ENCODE measurements at regions not wholly inside any gene's neighbourhood (a gene's known extent, or its start where the extent isn't known, plus 50 kb on each side); places are given as distances from the start of the nearest gene placed in this dataset.
"Not testable (repeated sequence)": the region's sequence is repeated elsewhere in the genome, so short reads cannot be mapped to it uniquely, and the experiment has no call there.

GRCh38 chr12:92393504-92393903 is 247.9 kb upstream of the BTG1 start:
- ATAC-seq = no peak
- H3K4me1 ChIP-seq = peaks cover 7% of the 10 kb centered on the region; the same call in 1 of the 3 replicates
- H3K27ac ChIP-seq = no peak overlapping the region
- H3K4me3 ChIP-seq = no peak overlapping the region
- H3K9me3 ChIP-seq = peaks cover 10% of the 10 kb centered on the region; the same call in 1 of the 3 replicates
- DNase-seq (ENCODE audit: low read depth in 1 of 2, low spot score in 1 of 2) = peak in 1 of 2 experiments; percentile 15
- no peak overlapping the region for H3K4me2 ChIP-seq
- CTCF ChIA-PET = interaction anchor here (0.6 kb wide), 1 partner anchor 9 kb away, joined by 3 read pairs; no protein-coding TSS in a partner anchor
- FAIRE-seq = no peak
- WGBS (ENCODE audit: missing lambda C conversion rate) = 67% methylated on average over 7 of the region's 7 CpGs
- POLR2A ChIA-PET = no interaction called here
- TF ChIP-seq ZC3H11A (IDR thresholded peaks at IDR 0.05) (no peak), HOXB13 (CRISPR knock-in tag; IDR thresholded peaks at IDR 0.05; ENCODE audit: low read depth) (no peak), REST (IDR thresholded peaks at IDR 0.05) (no peak), ESRRA (IDR thresholded peaks at IDR 0.05; ENCODE audit: borderline replicate concordance, low read length) (no peak), RFX5 (IDR thresholded peaks at IDR 0.05) (no peak), ELK1 (IDR thresholded peaks at IDR 0.05; ENCODE audit: low read depth, low read length) (no peak), ATOH8 (CRISPR knock-in tag; IDR thresholded peaks at IDR 0.05; ENCODE audit: low read depth) (no peak), HOXA7 (CRISPR knock-in tag; IDR thresholded peaks at IDR 0.05) (no peak), ZFP36 (IDR thresholded peaks at IDR 0.05; ENCODE audit: borderline replicate concordance, partially characterized antibody) (no peak), MAFK (IDR thresholded peaks at IDR 0.05; ENCODE audit: partially characterized antibody) (no peak), EHMT2 (IDR thresholded peaks at IDR 0.05; ENCODE audit: low read depth) (no peak), MAZ (IDR thresholded peaks at IDR 0.05; ENCODE audit: borderline replicate concordance, low read depth, low read length) (no peak), CBX2 (IDR thresholded peaks at IDR 0.05; ENCODE audit: borderline replicate concordance, low read depth) (no peak)

GRCh38 chr12:92391726-92392125 is 246.1 kb upstream of the BTG1 start:
- CTCF ChIA-PET, H3K9me3 ChIP-seq: not testable (repeated sequence)
- WGBS (ENCODE audit: missing lambda C conversion rate) = 50% methylated on average over 1 of the region's 1 CpG

GRCh38 chr12:92389466-92389865 is 243.8 kb upstream of the BTG1 start:
- 45% methylated on average over 3 of the region's 3 CpGs for WGBS (ENCODE audit: missing lambda C conversion rate)
- H3K4me1 ChIP-seq = no peaks in the 10 kb centered on the region
- TF ChIP-seq TP53 (CRISPR knock-in tag; IDR thresholded peaks at IDR 0.05) (no peak), EHMT2 (IDR thresholded peaks at IDR 0.05; ENCODE audit: low read depth) (no peak), ZNF302 (CRISPR knock-in tag; IDR thresholded peaks at IDR 0.05) (no peak), TFCP2L1 (CRISPR knock-in tag; IDR thresholded peaks at IDR 0.05) (no peak), MAFK (IDR thresholded peaks at IDR 0.05; ENCODE audit: partially characterized antibody) (no peak), RAD21 (conservative IDR thresholded peaks at IDR 0.05 in 1 of 2, IDR thresholded peaks at IDR 0.05 in 1 of 2) (no peak), RARB (CRISPR knock-in tag; IDR thresholded peaks at IDR 0.05) (no peak), FOSB (CRISPR knock-in tag; IDR thresholded peaks at IDR 0.05) (no peak), HMGXB4 (CRISPR knock-in tag; IDR thresholded peaks at IDR 0.05; ENCODE audit: borderline replicate concordance) (no peak), MAZ (IDR thresholded peaks at IDR 0.05; ENCODE audit: borderline replicate concordance, low read depth, low read length) (no peak), CTCF (IDR thresholded peaks at IDR 0.05) (no peak), FOXS1 (CRISPR knock-in tag; IDR thresholded peaks at IDR 0.05) (no peak), RFX5 (IDR thresholded peaks at IDR 0.05) (no peak), HEYL (CRISPR knock-in tag; IDR thresholded peaks at IDR 0.05) (no peak), MYC (IDR thresholded peaks at IDR 0.05; ENCODE audit: borderline replicate concordance, low read length) (no peak)

More at GRCh38 chr12:92391726-92392125, 246.1 kb upstream of the BTG1 start:
- H3K4me3 ChIP-seq; POLR2A ChIA-PET; H3K4me2 ChIP-seq; FAIRE-seq; H3K27ac ChIP-seq; H3K4me1 ChIP-seq; ATAC-seq; DNase-seq (ENCODE audit: low read depth in 1 of 2, low spot score in 1 of 2): not testable (repeated sequence)

More at GRCh38 chr12:92389466-92389865, 243.8 kb upstream of the BTG1 start:
- Histone ChIP-seq H3K27ac (no peak overlapping the region), H3K4me2 (no peak overlapping the region), H3K4me3 (no peak overlapping the region), H3K9me3 (peaks cover 10% of the 10 kb centered on the region; the same call in 1 of the 3 replicates)
- POLR2A ChIA-PET = no interaction called here
- no peak for DNase-seq (ENCODE audit: low read depth in 1 of 2, low spot score in 1 of 2)
- no peak for FAIRE-seq
- ATAC-seq = no peak
- CTCF ChIA-PET = interaction anchor here (0.6 to 1.8 kb wide), 4 partner anchors 12 to 1443 kb away, joined by 3 to 4 read pairs (median 3); no protein-coding TSS in a partner anchor

All from A549 (cell line).